GM12873 (cell line): ENCODE measurements at regions not wholly inside any gene's neighbourhood (a gene's known extent, or its start where the extent isn't known, plus 50 kb on each side); places are given as distances from the start of the nearest gene placed in this dataset.

Experiments used
- TF ChIP-seq, protein P1 (sequence below): IDR thresholded peaks from 2 replicates; pipeline ENCODE4 v1.5.1; 2012; ENCODE audit warnings: low read depth, mild to moderate bottlenecking, moderate library complexity, low read length, control low read depth; ENCODE audit not compliant: insufficient read depth; ENCODE audit errors: missing control alignments

GRCh38 chr19:14315433-14315832 lies 65.8 kb upstream of the ADGRE5 start:
- TF ChIP-seq, protein P1, sequence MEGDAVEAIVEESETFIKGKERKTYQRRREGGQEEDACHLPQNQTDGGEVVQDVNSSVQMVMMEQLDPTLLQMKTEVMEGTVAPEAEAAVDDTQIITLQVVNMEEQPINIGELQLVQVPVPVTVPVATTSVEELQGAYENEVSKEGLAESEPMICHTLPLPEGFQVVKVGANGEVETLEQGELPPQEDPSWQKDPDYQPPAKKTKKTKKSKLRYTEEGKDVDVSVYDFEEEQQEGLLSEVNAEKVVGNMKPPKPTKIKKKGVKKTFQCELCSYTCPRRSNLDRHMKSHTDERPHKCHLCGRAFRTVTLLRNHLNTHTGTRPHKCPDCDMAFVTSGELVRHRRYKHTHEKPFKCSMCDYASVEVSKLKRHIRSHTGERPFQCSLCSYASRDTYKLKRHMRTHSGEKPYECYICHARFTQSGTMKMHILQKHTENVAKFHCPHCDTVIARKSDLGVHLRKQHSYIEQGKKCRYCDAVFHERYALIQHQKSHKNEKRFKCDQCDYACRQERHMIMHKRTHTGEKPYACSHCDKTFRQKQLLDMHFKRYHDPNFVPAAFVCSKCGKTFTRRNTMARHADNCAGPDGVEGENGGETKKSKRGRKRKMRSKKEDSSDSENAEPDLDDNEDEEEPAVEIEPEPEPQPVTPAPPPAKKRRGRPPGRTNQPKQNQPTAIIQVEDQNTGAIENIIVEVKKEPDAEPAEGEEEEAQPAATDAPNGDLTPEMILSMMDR, result peak; percentile 28

GRCh38 chr19:14310055-14310454 lies 71.2 kb upstream of the ADGRE5 start:
- TF ChIP-seq, protein P1, result no peak

- TF ChIP-seq, protein P1, result no peak
Observed at GRCh38 chr19:14305706-14306105, 75.5 kb upstream of the ADGRE5 start.

- TF ChIP-seq, protein P1, result no peak
Observed at GRCh38 chr19:14301150-14301549, 80.1 kb upstream of the ADGRE5 start.

- TF ChIP-seq, protein P1, result no peak
Observed at GRCh38 chr19:14300303-14300702, 80.9 kb upstream of the ADGRE5 start.

DNA sequence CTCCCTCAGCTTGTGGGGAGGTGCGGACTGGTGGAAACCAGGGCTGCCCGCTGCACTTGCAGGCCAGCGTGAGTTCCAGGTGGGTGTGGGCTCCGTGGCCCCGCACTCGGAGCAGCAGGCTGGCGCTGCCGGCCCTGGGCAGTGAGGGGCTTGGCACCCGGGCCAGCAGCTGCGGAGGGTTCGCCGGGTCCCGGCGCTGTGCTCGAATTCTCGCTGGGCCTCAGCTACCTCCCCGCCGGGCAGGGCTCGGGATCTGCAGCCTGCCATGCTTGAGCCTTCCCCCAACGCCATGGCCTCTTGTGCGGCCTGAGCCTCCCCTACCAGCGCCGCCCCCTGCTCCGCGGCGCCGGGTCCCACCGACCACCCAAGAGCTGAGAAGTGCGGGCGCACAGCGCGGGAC lies 71.6 kb upstream of the ADGRL1 start:
- TF ChIP-seq, protein P1, result no peak

- TF ChIP-seq, protein P1, result no peak
Observed at GRCh38 chr19:14272623-14273022, 66.7 kb upstream of the ADGRL1 start.
